ENCODE measurements at regions not wholly inside any gene's neighbourhood (a gene's known extent, or its start where the extent isn't known, plus 50 kb on each side); places are given as distances from the start of the nearest gene placed in this dataset.
"Not testable (repeated sequence)": the region's sequence is repeated elsewhere in the genome, so short reads cannot be mapped to it uniquely, and the experiment has no call there.

- Histone ChIP-seq H3K4me1 (ENCODE audit: control insufficient read depth in 1 of 2, insufficient read depth in 1 of 2, low read depth in 1 of 2, low read length in 1 of 2) (no peaks in the 10 kb centered on the region), H3K36me3 (no peaks in the 10 kb centered on the region), H3K4me3 (ENCODE audit: low read depth in 1 of 2, low read length in 1 of 2) (no peak overlapping the region), H3K27me3 (no peaks in the 10 kb centered on the region), H3K27ac (no peak overlapping the region), H3K9me3 (peaks cover 9% of the 10 kb centered on the region)
- TF ChIP-seq CTCF (IDR thresholded peaks at IDR 0.05): no peak
Measured at GRCh38 chr3:112757197-112757596, 89.5 kb downstream of the CD200R1L start.

- H3K4me1 ChIP-seq (ENCODE audit: control insufficient read depth in 1 of 2, insufficient read depth in 1 of 2, low read depth in 1 of 2, low read length in 1 of 2): peaks cover 0 to 3% of the 10 kb centered on the region in 2 experiments
- no peaks in the 10 kb centered on the region for H3K27me3 ChIP-seq
- TF ChIP-seq CTCF (IDR thresholded peaks at IDR 0.05): no peak
- H3K27ac ChIP-seq: no peak overlapping the region
- H3K36me3 ChIP-seq: no peaks in the 10 kb centered on the region
- no peak overlapping the region for H3K4me3 ChIP-seq (ENCODE audit: low read depth in 1 of 2, low read length in 1 of 2)
- H3K9me3 ChIP-seq: peaks cover 9% of the 10 kb centered on the region
Measured at GRCh38 chr3:112755845-112756613, 90.6 kb downstream of the CD200R1L start.

GRCh38 chr3:112755046-112755445, 91.6 kb downstream of the CD200R1L start:
- H3K4me1 ChIP-seq (ENCODE audit: control insufficient read depth in 1 of 2, insufficient read depth in 1 of 2, low read depth in 1 of 2, low read length in 1 of 2); H3K9me3 ChIP-seq; H3K27me3 ChIP-seq; H3K27ac ChIP-seq; H3K36me3 ChIP-seq; H3K4me3 ChIP-seq (ENCODE audit: low read depth in 1 of 2, low read length in 1 of 2): not testable (repeated sequence)

GRCh38 chr3:112751564-112752512, 94.8 kb downstream of the CD200R1L start:
- H3K4me1 ChIP-seq (ENCODE audit: control insufficient read depth in 1 of 2, insufficient read depth in 1 of 2, low read depth in 1 of 2, low read length in 1 of 2): peaks cover 0 to 7% of the 10 kb centered on the region in 2 experiments
- H3K27me3 ChIP-seq: no peaks in the 10 kb centered on the region
- H3K4me3 ChIP-seq (ENCODE audit: low read depth in 1 of 2, low read length in 1 of 2): no peak overlapping the region
- H3K9me3 ChIP-seq: peaks cover 9% of the 10 kb centered on the region
- no peak overlapping the region for H3K27ac ChIP-seq
- no peak for TF ChIP-seq CTCF (IDR thresholded peaks at IDR 0.05)
- no peaks in the 10 kb centered on the region for H3K36me3 ChIP-seq

- Histone ChIP-seq H3K4me3 (ENCODE audit: low read depth in 1 of 2, low read length in 1 of 2) (no peak overlapping the region), H3K9me3 (peaks cover under 1% of the 10 kb centered on the region), H3K27me3 (no peaks in the 10 kb centered on the region), H3K27ac (no peak overlapping the region), H3K36me3 (no peaks in the 10 kb centered on the region), H3K4me1 (ENCODE audit: control insufficient read depth in 1 of 2, insufficient read depth in 1 of 2, low read depth in 1 of 2, low read length in 1 of 2) (peaks cover 0 to 7% of the 10 kb centered on the region in 2 experiments)
- no peak for TF ChIP-seq CTCF (IDR thresholded peaks at IDR 0.05)
Measured at GRCh38 chr3:112751061-112751460, 95.6 kb downstream of the CD200R1L start.

- Histone ChIP-seq H3K36me3 (no peaks in the 10 kb centered on the region), H3K9me3 (no peaks in the 10 kb centered on the region), H3K27me3 (no peaks in the 10 kb centered on the region), H3K4me3 (ENCODE audit: low read depth in 1 of 2, low read length in 1 of 2) (no peak overlapping the region), H3K27ac (no peak overlapping the region), H3K4me1 (ENCODE audit: control insufficient read depth in 1 of 2, insufficient read depth in 1 of 2, low read depth in 1 of 2, low read length in 1 of 2) (peaks cover 5 to 19% of the 10 kb centered on the region in 2 experiments)
- no peak for TF ChIP-seq CTCF (IDR thresholded peaks at IDR 0.05)
Measured at GRCh38 chr3:112747624-112748023, 99.0 kb downstream of the CD200R1L start.
